ENCODE measurements at regions not wholly inside any gene's neighbourhood (a gene's known extent, or its start where the extent isn't known, plus 50 kb on each side); places are given as distances from the start of the nearest gene placed in this dataset.
A peak's percentile ranks its signal among the peaks of the same experiment; 100 is the strongest.

GRCh38 chrX:39950018-39950688, 147.6 kb downstream of the BCOR start:
- Histone ChIP-seq H3K4me1 (peaks cover 0 to 9% (median 6%) of the 10 kb centered on the region in 4 donors), H3K4me3 (no peak overlapping the region), H3K27ac (no peak overlapping the region), H3K9me3 (no peaks in the 10 kb centered on the region), H3K36me3 (no peaks in the 10 kb centered on the region), H3K27me3 (no peaks in the 10 kb centered on the region)
- intact Hi-C loops (cut with DNase I; ENCODE audit: low total_unique reads), result no loop called here
- WGBS, 2 donors (ENCODE audit: low coverage in 1 of 2), result 87% methylated on average over 3 of the region's 3 CpGs; no CpG with 5 or more reads in 1 of the 2 donors
- TF ChIP-seq POLR2AphosphoS5 (IDR thresholded peaks at IDR 0.05) (no peak), EP300 (IDR thresholded peaks at IDR 0.05; ENCODE audit: low read depth) (no peak)
- in situ Hi-C loops (cut with MboI; ENCODE audit: low pct_ligation_motif_present in 1 of 4, low pct_unique_long_range_greater_than_20kb in 1 of 4, low sequenced_read_pairs in 3 of 4), result no loop called here
- DNase-seq, result no peak

GRCh38 chrX:39952989-39953388, 144.8 kb downstream of the BCOR start:
- intact Hi-C loops (cut with DNase I; ENCODE audit: low total_unique reads), result no loop called here
- Histone ChIP-seq H3K27me3 (no peaks in the 10 kb centered on the region), H3K27ac (peak overlapping the region in 1 of 4 donors; percentile 56), H3K4me3 (no peak overlapping the region), H3K4me1 (peaks cover 0 to 9% (median 6%) of the 10 kb centered on the region in 4 donors), H3K36me3 (no peaks in the 10 kb centered on the region), H3K9me3 (no peaks in the 10 kb centered on the region)
- WGBS, 2 donors (ENCODE audit: low coverage in 1 of 2), result 74% methylated on average over 3 of the region's 3 CpGs; no CpG with 5 or more reads in 1 of the 2 donors
- in situ Hi-C loops (cut with MboI; ENCODE audit: low pct_ligation_motif_present in 1 of 4, low pct_unique_long_range_greater_than_20kb in 1 of 4, low sequenced_read_pairs in 3 of 4), result no loop called here
- no peak for DNase-seq
- no peak for TF ChIP-seq CTCF (IDR thresholded peaks at IDR 0.05)
- TF ChIP-seq POLR2A (IDR thresholded peaks at IDR 0.05), result no peak
- TF ChIP-seq EP300 (IDR thresholded peaks at IDR 0.05; ENCODE audit: low read depth), result no peak
- TF ChIP-seq POLR2AphosphoS5 (IDR thresholded peaks at IDR 0.05), result no peak

GRCh38 chrX:39953879-39954278, 143.9 kb downstream of the BCOR start:
- H3K27ac ChIP-seq, result peak overlapping the region; percentile 43 to 65 (median 57)
- WGBS, 2 donors (ENCODE audit: low coverage in 1 of 2), result 50% methylated on average over 10 of the region's 10 CpGs; no CpG with 5 or more reads in 1 of the 2 donors
- H3K27me3 ChIP-seq, result no peaks in the 10 kb centered on the region

GRCh38 chrX:39954851-39955250, 142.9 kb downstream of the BCOR start:
- intact Hi-C loops (cut with DNase I; ENCODE audit: low total_unique reads) (no loop called here), in situ Hi-C loops (cut with MboI; ENCODE audit: low pct_ligation_motif_present in 1 of 4, low pct_unique_long_range_greater_than_20kb in 1 of 4, low sequenced_read_pairs in 3 of 4) (no loop called here)
- TF ChIP-seq EP300 (IDR thresholded peaks at IDR 0.05; ENCODE audit: low read depth) (no peak), CTCF (IDR thresholded peaks at IDR 0.05) (no peak)
- H3K4me3 ChIP-seq, result no peak overlapping the region
- H3K36me3 ChIP-seq, result no peaks in the 10 kb centered on the region
- no peaks in the 10 kb centered on the region for H3K27me3 ChIP-seq
- no peaks in the 10 kb centered on the region for H3K9me3 ChIP-seq
- H3K4me1 ChIP-seq, result peaks cover 0 to 9% (median 6%) of the 10 kb centered on the region in 4 donors
- 55 to 83% methylated on average over 6 to 9 of the region's 9 CpGs for WGBS, 2 donors (ENCODE audit: low coverage in 1 of 2)
- peak overlapping the region in 2 of 4 donors; percentile 56 to 65 for H3K27ac ChIP-seq
- DNase-seq, result no peak

More at GRCh38 chrX:39953879-39954278, 143.9 kb downstream of the BCOR start:
- no peaks in the 10 kb centered on the region for H3K36me3 ChIP-seq
- H3K4me1 ChIP-seq, result peaks cover 0 to 9% (median 6%) of the 10 kb centered on the region in 4 donors
- intact Hi-C loops (cut with DNase I; ENCODE audit: low total_unique reads) (no loop called here), in situ Hi-C loops (cut with MboI; ENCODE audit: low pct_ligation_motif_present in 1 of 4, low pct_unique_long_range_greater_than_20kb in 1 of 4, low sequenced_read_pairs in 3 of 4) (no loop called here)
- no peaks in the 10 kb centered on the region for H3K9me3 ChIP-seq
- H3K4me3 ChIP-seq, result no peak overlapping the region
- peak; percentile 86 for DNase-seq
- TF ChIP-seq POLR2AphosphoS5 (IDR thresholded peaks at IDR 0.05) (peak; percentile 30 to 67 (median 56)), POLR2A (IDR thresholded peaks at IDR 0.05) (peak; percentile 52), EP300 (IDR thresholded peaks at IDR 0.05; ENCODE audit: low read depth) (no peak)

GRCh38 chrX:39955625-39956024, 142.1 kb downstream of the BCOR start:
- no peak for DNase-seq
- in situ Hi-C loops (cut with MboI; ENCODE audit: low pct_ligation_motif_present in 1 of 4, low pct_unique_long_range_greater_than_20kb in 1 of 4, low sequenced_read_pairs in 3 of 4), result no loop called here
- Histone ChIP-seq H3K4me1 (peaks cover 0 to 9% (median 6%) of the 10 kb centered on the region in 4 donors), H3K36me3 (no peaks in the 10 kb centered on the region), H3K4me3 (no peak overlapping the region), H3K9me3 (no peaks in the 10 kb centered on the region), H3K27ac (no peak overlapping the region), H3K27me3 (no peaks in the 10 kb centered on the region)
- 58 to 100% methylated on average over 1 to 4 of the region's 4 CpGs for WGBS, 2 donors (ENCODE audit: low coverage in 1 of 2)
- TF ChIP-seq CTCF (IDR thresholded peaks at IDR 0.05) (no peak), EP300 (IDR thresholded peaks at IDR 0.05; ENCODE audit: low read depth) (no peak), POLR2AphosphoS5 (IDR thresholded peaks at IDR 0.05) (no peak), POLR2A (IDR thresholded peaks at IDR 0.05) (no peak)
- intact Hi-C loops (cut with DNase I; ENCODE audit: low total_unique reads), result no loop called here

Data from transverse colon (tissue), 4 donors.